HG02798 (cell line): ENCODE measurements at regions not wholly inside any gene's neighbourhood (a gene's known extent, or its start where the extent isn't known, plus 50 kb on each side); places are given as distances from the start of the nearest gene placed in this dataset.

Experiments used
- ATAC-seq: cut with Tn5 transposase; IDR thresholded peaks from one replicate; pipeline ENCODE4 v1.9.1; 2021; ENCODE audit warnings: mild to moderate bottlenecking; ENCODE audit not compliant: unreplicated experiment, poor library complexity

- ATAC-seq, result no peak
Measured at GRCh38 chr16:65895486-65895885, 471.0 kb upstream of the CDH5 start.

GRCh38 chr16:65890203-65890602 lies 476.3 kb upstream of the CDH5 start:
- ATAC-seq, result no peak

GRCh38 chr16:65889533-65889966 lies 476.9 kb upstream of the CDH5 start:
- no peak for ATAC-seq

- ATAC-seq, result no peak
Measured at GRCh38 chr16:65888201-65888600, 478.3 kb upstream of the CDH5 start.

GRCh38 chr16:65884018-65884417 lies 482.5 kb upstream of the CDH5 start:
- ATAC-seq, result no peak

GRCh38 chr16:65878347-65878746 lies 488.1 kb upstream of the CDH5 start:
- no peak for ATAC-seq

- no peak for ATAC-seq
Measured at GRCh38 chr16:65876624-65877023, 489.9 kb upstream of the CDH5 start.

- ATAC-seq, result no peak
Measured at GRCh38 chr16:65876056-65876408, 490.5 kb upstream of the CDH5 start.

- ATAC-seq, result no peak
Measured at GRCh38 chr16:65875381-65876055, 491.0 kb upstream of the CDH5 start.

- no peak for ATAC-seq
Measured at GRCh38 chr16:65869261-65869660, 497.2 kb upstream of the CDH5 start.

GRCh38 chr16:65867276-65867960 lies 499.1 kb upstream of the CDH5 start:
- ATAC-seq, result no peak

- ATAC-seq, result no peak
Measured at GRCh38 chr16:65863236-65863635, 503.3 kb upstream of the CDH5 start.

- ATAC-seq, result no peak
Measured at GRCh38 chr16:65861131-65861731, 505.3 kb upstream of the CDH5 start.

- ATAC-seq, result no peak
Measured at GRCh38 chr16:65855171-65856145, 511.0 kb upstream of the CDH5 start.

- ATAC-seq, result no peak
Measured at GRCh38 chr16:65846210-65846602, 520.3 kb upstream of the CDH5 start.

- ATAC-seq, result no peak
Measured at GRCh38 chr16:65845466-65846209, 520.9 kb upstream of the CDH5 start.

GRCh38 chr16:65843941-65844340 lies 522.5 kb upstream of the CDH5 start:
- no peak for ATAC-seq

GRCh38 chr16:65842067-65842466 lies 524.4 kb upstream of the CDH5 start:
- ATAC-seq, result no peak

GRCh38 chr16:65838001-65838400 lies 528.5 kb upstream of the CDH5 start:
- ATAC-seq, result no peak

GRCh38 chr16:65837464-65837863 lies 529.0 kb upstream of the CDH5 start:
- ATAC-seq, result no peak
